DMS153 (cell line): ENCODE measurements at regions not wholly inside any gene's neighbourhood (a gene's known extent, or its start where the extent isn't known, plus 50 kb on each side); places are given as distances from the start of the nearest gene placed in this dataset.

ENCODE experiments used
- DNase-seq: peaks from one replicate; lab custom pipeline; 2025; lab: John Stamatoyannopoulos, UW

- DNase-seq = no peak
Measured at GRCh38 chr7:145269418-145270161, 433.7 kb upstream of the TPK1 start.

- no peak for DNase-seq
Measured at GRCh38 chr7:145265180-145265579, 429.3 kb upstream of the TPK1 start.

- DNase-seq = no peak
Measured at GRCh38 chr7:145263886-145264285, 428.0 kb upstream of the TPK1 start.

- no peak for DNase-seq
Measured at GRCh38 chr7:145252031-145252430, 416.2 kb upstream of the TPK1 start.

- no peak for DNase-seq
Measured at GRCh38 chr7:145224775-145225174, 388.9 kb upstream of the TPK1 start.

GRCh38 chr7:145219461-145219860 lies 383.6 kb upstream of the TPK1 start:
- no peak for DNase-seq

- no peak for DNase-seq
Measured at GRCh38 chr7:145216866-145217265, 381.0 kb upstream of the TPK1 start.

GRCh38 chr7:145212050-145212449 lies 376.2 kb upstream of the TPK1 start:
- no peak for DNase-seq

- DNase-seq = no peak
Measured at GRCh38 chr7:145211211-145211610, 375.4 kb upstream of the TPK1 start.

GRCh38 chr7:145193951-145194350 lies 358.1 kb upstream of the TPK1 start:
- no peak for DNase-seq

- DNase-seq = no peak
Measured at GRCh38 chr7:145184956-145185355, 349.1 kb upstream of the TPK1 start.

- DNase-seq = no peak
Measured at GRCh38 chr7:145183069-145183468, 347.2 kb upstream of the TPK1 start.

GRCh38 chr7:145175366-145175765 lies 339.5 kb upstream of the TPK1 start:
- DNase-seq = no peak

- DNase-seq = peak; percentile 23
Measured at GRCh38 chr7:145169908-145170307, 334.1 kb upstream of the TPK1 start.

GRCh38 chr7:145168879-145169278 lies 333.0 kb upstream of the TPK1 start:
- DNase-seq = no peak

GRCh38 chr7:145168427-145168826 lies 332.6 kb upstream of the TPK1 start:
- no peak for DNase-seq

GRCh38 chr7:145156834-145157233 lies 321.0 kb upstream of the TPK1 start:
- DNase-seq = no peak

GRCh38 chr7:145152589-145152988 lies 316.7 kb upstream of the TPK1 start:
- no peak for DNase-seq

GRCh38 chr7:145151676-145152075 lies 315.8 kb upstream of the TPK1 start:
- DNase-seq = no peak

GRCh38 chr7:145147865-145148264 lies 312.0 kb upstream of the TPK1 start:
- DNase-seq = no peak

- no peak for DNase-seq
Measured at GRCh38 chr7:145143685-145144084, 307.8 kb upstream of the TPK1 start.

- DNase-seq = no peak
Measured at GRCh38 chr7:145134377-145134776, 298.5 kb upstream of the TPK1 start.

GRCh38 chr7:145123502-145123901 lies 287.6 kb upstream of the TPK1 start:
- DNase-seq = no peak

- DNase-seq = peak; percentile 75
Measured at GRCh38 chr7:145106001-145106400, 270.1 kb upstream of the TPK1 start.
